ENCODE measurements at regions not wholly inside any gene's neighbourhood (a gene's known extent, or its start where the extent isn't known, plus 50 kb on each side); places are given as distances from the start of the nearest gene placed in this dataset.

DNA sequence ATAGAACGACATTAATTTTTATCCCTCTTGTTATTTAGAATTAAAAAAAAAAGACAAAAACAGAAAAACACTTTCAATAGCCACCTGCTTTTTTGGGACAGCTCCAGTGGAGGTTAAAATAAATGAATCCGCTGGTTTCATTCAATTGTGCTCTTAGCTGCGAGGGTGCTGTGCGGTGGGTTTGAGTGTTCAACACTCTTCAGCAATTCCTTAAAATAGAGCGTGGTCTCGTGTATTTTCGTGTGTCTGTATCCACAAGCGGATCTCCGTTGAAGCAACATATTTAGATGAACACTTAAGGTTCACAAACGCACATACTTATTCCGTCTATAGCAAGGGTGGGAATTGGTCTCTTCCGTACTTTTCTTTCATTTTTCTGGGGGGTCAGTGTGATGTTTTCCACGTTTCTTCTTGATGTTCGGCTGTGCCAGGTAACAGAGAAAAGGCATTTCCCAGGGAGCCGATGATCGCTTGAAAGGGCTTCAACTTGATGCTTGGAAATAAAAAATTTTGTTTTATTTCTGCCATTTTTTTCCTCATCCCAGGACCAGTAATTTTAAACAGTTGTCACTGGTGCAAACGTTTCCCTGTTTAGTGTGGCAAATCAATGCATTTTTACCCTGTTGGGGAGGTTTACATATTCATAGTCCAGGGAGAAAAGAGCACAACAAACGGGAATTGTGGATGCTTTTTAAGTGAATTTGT is 297.9 kb downstream of the IRF8 start:
- peaks cover 8% of the 10 kb centered on the region; the same call in 1 of the 2 replicates for H4K20me1 ChIP-seq (ENCODE audit: low read length)
- H2AFZ ChIP-seq (ENCODE audit: low read length), result no peak overlapping the region
- no peaks in the 10 kb centered on the region for H3K4me1 ChIP-seq (ENCODE audit: insufficient read depth, low read length)
- no peak overlapping the region for H3K4me2 ChIP-seq (ENCODE audit: low read length)
- no TSS peak for BruUV-seq (replicated peaks)
- H3K79me2 ChIP-seq (ENCODE audit: low read length), result no peaks in the 10 kb centered on the region
- DNase-seq (no peak), ATAC-seq (no peak)
- no peaks in the 10 kb centered on the region for H3K9me2 ChIP-seq (replicated peaks; ENCODE audit: low read length)
- H3K36me3 ChIP-seq (ENCODE audit: low read depth, low read length), result no peaks in the 10 kb centered on the region
- H3K4me3 ChIP-seq (ENCODE audit: low read length), result no peak overlapping the region
- H3F3A ChIP-seq (ENCODE audit: low read length, unreplicated experiment), result no peaks in the 10 kb centered on the region
- ChIA-PET CTCF (no interaction called here), POLR2A (ENCODE audit: unreplicated experiment) (no interaction called here)
- TF ChIP-seq, protein P1, sequence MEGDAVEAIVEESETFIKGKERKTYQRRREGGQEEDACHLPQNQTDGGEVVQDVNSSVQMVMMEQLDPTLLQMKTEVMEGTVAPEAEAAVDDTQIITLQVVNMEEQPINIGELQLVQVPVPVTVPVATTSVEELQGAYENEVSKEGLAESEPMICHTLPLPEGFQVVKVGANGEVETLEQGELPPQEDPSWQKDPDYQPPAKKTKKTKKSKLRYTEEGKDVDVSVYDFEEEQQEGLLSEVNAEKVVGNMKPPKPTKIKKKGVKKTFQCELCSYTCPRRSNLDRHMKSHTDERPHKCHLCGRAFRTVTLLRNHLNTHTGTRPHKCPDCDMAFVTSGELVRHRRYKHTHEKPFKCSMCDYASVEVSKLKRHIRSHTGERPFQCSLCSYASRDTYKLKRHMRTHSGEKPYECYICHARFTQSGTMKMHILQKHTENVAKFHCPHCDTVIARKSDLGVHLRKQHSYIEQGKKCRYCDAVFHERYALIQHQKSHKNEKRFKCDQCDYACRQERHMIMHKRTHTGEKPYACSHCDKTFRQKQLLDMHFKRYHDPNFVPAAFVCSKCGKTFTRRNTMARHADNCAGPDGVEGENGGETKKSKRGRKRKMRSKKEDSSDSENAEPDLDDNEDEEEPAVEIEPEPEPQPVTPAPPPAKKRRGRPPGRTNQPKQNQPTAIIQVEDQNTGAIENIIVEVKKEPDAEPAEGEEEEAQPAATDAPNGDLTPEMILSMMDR (conservative IDR thresholded peaks at IDR 0.05; ENCODE audit: low read depth, low read length), result no peak
- TF ChIP-seq EZH2 (IDR thresholded peaks at IDR 0.05; ENCODE audit: low read length, unreplicated experiment) (no peak), EZH2phosphoT487 (IDR thresholded peaks at IDR 0.05; ENCODE audit: borderline replicate concordance, low read length) (no peak)
- H3K27me3 ChIP-seq (ENCODE audit: low read length), result peaks cover 99% of the 10 kb centered on the region
- intact Hi-C loops (cut with micrococcal nuclease), result no loop called here
- H3K9ac ChIP-seq (ENCODE audit: low read length), result no peak overlapping the region
- no peaks in the 10 kb centered on the region for H3K9me3 ChIP-seq (ENCODE audit: low read length)
- no peak overlapping the region for H3K27ac ChIP-seq (ENCODE audit: low read length)

DNA sequence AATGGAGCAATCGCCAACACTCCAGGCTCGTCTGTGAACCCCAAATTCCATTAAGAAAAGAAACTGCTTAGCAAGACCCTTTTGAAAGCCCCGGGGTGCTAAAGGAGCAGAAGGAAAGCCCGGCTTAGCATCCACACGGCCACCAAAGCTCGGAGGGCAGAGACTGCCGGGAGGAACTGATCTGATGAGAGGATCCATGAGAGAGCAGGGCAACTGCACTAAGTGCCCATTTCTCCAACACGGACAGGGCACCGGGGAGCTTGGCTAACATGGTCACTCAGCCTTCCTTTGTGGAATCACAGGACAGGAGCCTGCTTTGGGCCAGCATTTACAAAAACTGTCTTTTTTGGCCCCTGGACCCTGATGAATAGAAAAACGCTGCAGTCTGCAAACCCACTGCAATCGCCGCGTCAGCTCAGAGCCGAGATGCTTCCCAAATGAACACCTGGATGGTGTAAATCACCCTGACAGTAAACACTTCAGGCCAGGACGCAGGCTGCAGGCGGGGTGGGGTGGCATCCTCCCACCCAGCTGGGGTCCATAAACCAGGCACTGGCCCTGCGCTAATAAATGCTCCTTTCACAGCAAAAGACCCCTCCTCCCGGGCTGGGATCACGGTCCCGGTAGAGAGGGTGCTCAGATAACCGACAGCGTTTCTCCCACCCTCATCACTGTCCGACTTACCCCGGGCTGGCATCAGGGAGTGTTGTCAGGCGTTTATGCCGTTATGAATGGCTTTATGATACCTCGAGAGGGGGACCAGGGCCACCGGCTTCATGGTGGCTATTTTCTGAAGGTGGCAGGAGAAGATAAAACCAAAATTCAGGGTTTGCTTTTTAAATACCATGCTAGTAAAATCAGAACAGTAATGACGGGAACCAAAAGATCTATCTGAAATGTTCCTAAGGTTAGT is 299.5 kb downstream of the IRF8 start:
- CTCF ChIA-PET, result no interaction called here
- H3K4me2 ChIP-seq (ENCODE audit: low read length), result no peak overlapping the region
- ATAC-seq (no peak), DNase-seq (no peak)
- no peak overlapping the region for H3K4me3 ChIP-seq (ENCODE audit: low read length)
- H3K36me3 ChIP-seq (ENCODE audit: low read depth, low read length), result no peaks in the 10 kb centered on the region
- peaks cover 99% of the 10 kb centered on the region for H3K27me3 ChIP-seq (ENCODE audit: low read length)
- TF ChIP-seq, protein P1 (conservative IDR thresholded peaks at IDR 0.05; ENCODE audit: low read depth, low read length), result no peak
- TF ChIP-seq EZH2 (IDR thresholded peaks at IDR 0.05; ENCODE audit: low read length, unreplicated experiment) (no peak), EZH2phosphoT487 (IDR thresholded peaks at IDR 0.05; ENCODE audit: borderline replicate concordance, low read length) (no peak)
- no peaks in the 10 kb centered on the region for H3F3A ChIP-seq (ENCODE audit: low read length, unreplicated experiment)
- H3K4me1 ChIP-seq (ENCODE audit: insufficient read depth, low read length), result no peaks in the 10 kb centered on the region
- no peak overlapping the region for H3K9ac ChIP-seq (ENCODE audit: low read length)
- H3K9me3 ChIP-seq (ENCODE audit: low read length), result no peaks in the 10 kb centered on the region
- no peak overlapping the region for H2AFZ ChIP-seq (ENCODE audit: low read length)
- no peaks in the 10 kb centered on the region for H3K79me2 ChIP-seq (ENCODE audit: low read length)
- H4K20me1 ChIP-seq (ENCODE audit: low read length), result peaks cover 8% of the 10 kb centered on the region; the same call in 1 of the 2 replicates
- BruUV-seq (replicated peaks), result no TSS peak
- no peak overlapping the region for H3K27ac ChIP-seq (ENCODE audit: low read length)
- intact Hi-C loops (cut with micrococcal nuclease), result no loop called here
- no peaks in the 10 kb centered on the region for H3K9me2 ChIP-seq (replicated peaks; ENCODE audit: low read length)
- POLR2A ChIA-PET (ENCODE audit: unreplicated experiment), result no interaction called here

Measured in PC-3 (cell line).